Ascending aorta (tissue), 2 donors: ENCODE measurements at regions not wholly inside any gene's neighbourhood (a gene's known extent, or its start where the extent isn't known, plus 50 kb on each side); places are given as distances from the start of the nearest gene placed in this dataset.
A peak's percentile ranks its signal among the peaks of the same experiment; 100 is the strongest.

Experiments
- DNase-seq, 2 donors: peaks; one replicate each; pipeline ENCODE4 v3.0.0-alpha.2; 2019; ENCODE audit warnings: low spot score in 2 of 2
- H3K27ac ChIP-seq, 2 donors: fragments of 200-600 bp; sonication (generic); one replicate each; pipeline ENCODE4 v1.5.1; 2016 to 2017; ENCODE audit warnings: mild to moderate bottlenecking in 1 of 2
- H3K27me3 ChIP-seq: fragments of 200-600 bp; sonication (generic); one replicate; pipeline ENCODE4 v1.5.1; 2017
- H3K36me3 ChIP-seq, 2 donors: fragments of 200-600 bp; sonication (generic); one replicate each; pipeline ENCODE4 v1.5.1; 2016
- H3K4me1 ChIP-seq, 2 donors: fragments of 200-600 bp; sonication (generic); one replicate each; pipeline ENCODE4 v1.5.1; 2016 to 2017; ENCODE audit warnings: mild to moderate bottlenecking in 1 of 2
- H3K4me3 ChIP-seq, 2 donors: fragments of 200-600 bp; sonication (generic); one replicate each; pipeline ENCODE4 v1.5.1; 2016 to 2017; ENCODE audit warnings: mild to moderate bottlenecking in 1 of 2
- H3K9me3 ChIP-seq, 2 donors: fragments of 200-600 bp; sonication (generic); one replicate each; pipeline ENCODE4 v1.5.1; 2016
- CTCF ChIP-seq, 3 experiments: fragments of 200-600 bp in 2 of 3; fragments of 450-650 bp in 1 of 3; sonication (generic) in 2 of 3; IDR thresholded peaks; one replicate each; pipeline ENCODE4 v1.5.1; 2016 to 2019; ENCODE audit warnings: antibody characterized with exemption in 3 of 3, mild to moderate bottlenecking in 1 of 3, moderate library complexity in 1 of 3
- intact Hi-C: fragments of 100-400 bp; cut with DNase I; formaldehyde crosslinking; loops from one replicate; pipeline ENCODE4 v1.15.1; 2023

- DNase-seq, result no peak
These were observed 170.3 kb downstream of the GLI2 start for GRCh38 chr2:120905824-120906571.

GRCh38 chr2:120906914-120907313 lies 171.2 kb downstream of the GLI2 start:
- intact Hi-C loops, result no loop called here
- no peaks in the 10 kb centered on the region for H3K9me3 ChIP-seq
- no peak overlapping the region for H3K27ac ChIP-seq
- H3K27me3 ChIP-seq, result no peaks in the 10 kb centered on the region
- no peaks in the 10 kb centered on the region for H3K36me3 ChIP-seq
- no peak overlapping the region for H3K4me3 ChIP-seq
- no peak for DNase-seq
- H3K4me1 ChIP-seq, result peaks cover 7 to 20% of the 10 kb centered on the region in 2 donors
- TF ChIP-seq CTCF (IDR thresholded peaks at IDR 0.05), result no peak

More at GRCh38 chr2:120905824-120906571, 170.3 kb downstream of the GLI2 start:
- no peaks in the 10 kb centered on the region for H3K36me3 ChIP-seq
- no peak for TF ChIP-seq CTCF (IDR thresholded peaks at IDR 0.05)
- H3K4me3 ChIP-seq, result no peak overlapping the region
- peak overlapping the region; percentile 66 to 75 for H3K27ac ChIP-seq
- H3K9me3 ChIP-seq, result no peaks in the 10 kb centered on the region
- intact Hi-C loops, result no loop called here
- peaks cover 4 to 18% of the 10 kb centered on the region in 2 donors for H3K4me1 ChIP-seq
- no peaks in the 10 kb centered on the region for H3K27me3 ChIP-seq

GRCh38 chr2:120907822-120908221 lies 172.2 kb downstream of the GLI2 start:
- intact Hi-C loops, result no loop called here
- no peak overlapping the region for H3K27ac ChIP-seq
- H3K4me1 ChIP-seq, result peaks cover 7 to 23% of the 10 kb centered on the region in 2 donors
- H3K4me3 ChIP-seq, result no peak overlapping the region
- TF ChIP-seq CTCF (IDR thresholded peaks at IDR 0.05), result no peak
- DNase-seq, result no peak
- no peaks in the 10 kb centered on the region for H3K9me3 ChIP-seq
- H3K27me3 ChIP-seq, result no peaks in the 10 kb centered on the region
- no peaks in the 10 kb centered on the region for H3K36me3 ChIP-seq

- no peaks in the 10 kb centered on the region for H3K27me3 ChIP-seq
- H3K27ac ChIP-seq, result no peak overlapping the region
- H3K4me1 ChIP-seq, result peaks cover 7 to 29% of the 10 kb centered on the region in 2 donors
- H3K4me3 ChIP-seq, result no peak overlapping the region
- no peaks in the 10 kb centered on the region for H3K9me3 ChIP-seq
- no peak for TF ChIP-seq CTCF (IDR thresholded peaks at IDR 0.05)
- intact Hi-C loops, result no loop called here
- H3K36me3 ChIP-seq, result no peaks in the 10 kb centered on the region
- no peak for DNase-seq
These were observed 172.8 kb downstream of the GLI2 start for GRCh38 chr2:120908314-120908975.

- Histone ChIP-seq H3K9me3 (no peaks in the 10 kb centered on the region), H3K27ac (no peak overlapping the region), H3K36me3 (no peaks in the 10 kb centered on the region), H3K27me3 (no peaks in the 10 kb centered on the region), H3K4me3 (no peak overlapping the region), H3K4me1 (peaks cover 12 to 35% of the 10 kb centered on the region in 2 donors)
- intact Hi-C loops, result no loop called here
- no peak for TF ChIP-seq CTCF (IDR thresholded peaks at IDR 0.05)
- DNase-seq, result no peak
These were observed 173.4 kb downstream of the GLI2 start for GRCh38 chr2:120909102-120909501.
